ENCODE measurements at regions not wholly inside any gene's neighbourhood (a gene's known extent, or its start where the extent isn't known, plus 50 kb on each side); places are given as distances from the start of the nearest gene placed in this dataset.
"Not testable (repeated sequence)": the region's sequence is repeated elsewhere in the genome, so short reads cannot be mapped to it uniquely, and the experiment has no call there.

- DNase-seq (ENCODE audit: extremely low read depth, low read depth, low spot score) = not testable (repeated sequence)
Observed at GRCh38 chr1:157330177-157330576, 192.0 kb upstream of the ETV3 start.

- not testable (repeated sequence) for DNase-seq (ENCODE audit: extremely low read depth, low read depth, low spot score)
Observed at GRCh38 chr1:157328120-157328519, 189.9 kb upstream of the ETV3 start.

- no peak for DNase-seq (ENCODE audit: extremely low read depth, low read depth, low spot score)
Observed at GRCh38 chr1:157326173-157326859, 188.1 kb upstream of the ETV3 start.

- no peak for DNase-seq (ENCODE audit: extremely low read depth, low read depth, low spot score)
Observed at GRCh38 chr1:157325220-157325619, 187.0 kb upstream of the ETV3 start.

GRCh38 chr1:157321972-157322371 lies 183.8 kb upstream of the ETV3 start:
- not testable (repeated sequence) for DNase-seq (ENCODE audit: extremely low read depth, low read depth, low spot score)

GRCh38 chr1:157319567-157319966 lies 181.4 kb upstream of the ETV3 start:
- no peak for DNase-seq (ENCODE audit: extremely low read depth, low read depth, low spot score)

GRCh38 chr1:157317229-157317628 lies 179.0 kb upstream of the ETV3 start:
- DNase-seq (ENCODE audit: extremely low read depth, low read depth, low spot score) = not testable (repeated sequence)

- DNase-seq (ENCODE audit: extremely low read depth, low read depth, low spot score) = no peak
Observed at GRCh38 chr1:157315544-157315943, 177.3 kb upstream of the ETV3 start.

GRCh38 chr1:157314408-157314807 lies 176.2 kb upstream of the ETV3 start:
- DNase-seq (ENCODE audit: extremely low read depth, low read depth, low spot score) = no peak

GRCh38 chr1:157313240-157313807 lies 175.1 kb upstream of the ETV3 start:
- DNase-seq (ENCODE audit: extremely low read depth, low read depth, low spot score) = no peak

- no peak for DNase-seq (ENCODE audit: extremely low read depth, low read depth, low spot score)
Observed at GRCh38 chr1:157312082-157312812, 174.1 kb upstream of the ETV3 start.

- DNase-seq (ENCODE audit: extremely low read depth, low read depth, low spot score) = no peak
Observed at GRCh38 chr1:157311730-157312081, 173.5 kb upstream of the ETV3 start.

- not testable (repeated sequence) for DNase-seq (ENCODE audit: extremely low read depth, low read depth, low spot score)
Observed at GRCh38 chr1:157310805-157311729, 172.9 kb upstream of the ETV3 start.

GRCh38 chr1:157310401-157310800 lies 172.2 kb upstream of the ETV3 start:
- no peak for DNase-seq (ENCODE audit: extremely low read depth, low read depth, low spot score)

GRCh38 chr1:157307491-157307890 lies 169.3 kb upstream of the ETV3 start:
- no peak for DNase-seq (ENCODE audit: extremely low read depth, low read depth, low spot score)

GRCh38 chr1:157306896-157307295 lies 168.7 kb upstream of the ETV3 start:
- DNase-seq (ENCODE audit: extremely low read depth, low read depth, low spot score) = no peak

GRCh38 chr1:157304271-157304670 lies 166.1 kb upstream of the ETV3 start:
- DNase-seq (ENCODE audit: extremely low read depth, low read depth, low spot score) = no peak

GRCh38 chr1:157302724-157303123 lies 164.5 kb upstream of the ETV3 start:
- DNase-seq (ENCODE audit: extremely low read depth, low read depth, low spot score) = no peak

- DNase-seq (ENCODE audit: extremely low read depth, low read depth, low spot score) = no peak
Observed at GRCh38 chr1:157302199-157302497, 164.0 kb upstream of the ETV3 start.

- DNase-seq (ENCODE audit: extremely low read depth, low read depth, low spot score) = no peak
Observed at GRCh38 chr1:157301477-157302198, 163.4 kb upstream of the ETV3 start.
